Prostate gland (tissue), 2 donors: ENCODE measurements at regions not wholly inside any gene's neighbourhood (a gene's known extent, or its start where the extent isn't known, plus 50 kb on each side); places are given as distances from the start of the nearest gene placed in this dataset.

ENCODE experiments used
- POLR2A ChIP-seq: fragments of 450-650 bp; IDR thresholded peaks from one replicate; pipeline ENCODE4 v1.6.1; 2016; ENCODE audit warnings: antibody characterized with exemption, mild to moderate bottlenecking
- POLR2AphosphoS5 ChIP-seq: sonication (generic); formaldehyde crosslinking; IDR thresholded peaks from one replicate; pipeline ENCODE4 v1.6.1; 2017; ENCODE audit warnings: antibody characterized with exemption
- TF ChIP-seq, protein P1 (sequence below), 4 experiments: fragments of 200-600 bp in 2 of 4; fragments of 450-650 bp in 2 of 4; sonication (generic) in 2 of 4; IDR thresholded peaks; 1 replicate in 3 of 4; 2 replicates in 1 of 4; pipeline ENCODE4 v1.5.1; 2016 to 2019; ENCODE audit warnings: antibody characterized with exemption in 4 of 4, mild to moderate bottlenecking in 2 of 4, moderate library complexity in 2 of 4

DNA sequence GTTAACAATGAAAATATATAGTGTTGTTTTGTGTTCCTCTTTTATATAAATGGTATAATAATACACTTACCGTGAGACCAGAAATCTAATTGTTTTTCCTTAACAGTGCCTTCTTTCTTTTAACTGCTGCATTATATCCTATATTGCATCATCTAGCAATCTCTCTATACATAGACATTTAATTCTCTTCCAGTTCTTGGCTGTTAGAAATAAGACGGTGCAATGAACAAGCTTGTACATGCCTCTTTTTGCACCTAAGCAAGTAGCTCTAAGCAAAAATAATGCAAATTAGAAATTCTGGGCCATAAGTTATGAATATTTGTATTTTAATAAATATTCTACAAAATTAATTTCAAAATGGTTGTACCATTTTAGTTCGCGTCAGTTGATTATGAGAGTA, 55.9 kb upstream of the AHR start:
- TF ChIP-seq, protein P1, sequence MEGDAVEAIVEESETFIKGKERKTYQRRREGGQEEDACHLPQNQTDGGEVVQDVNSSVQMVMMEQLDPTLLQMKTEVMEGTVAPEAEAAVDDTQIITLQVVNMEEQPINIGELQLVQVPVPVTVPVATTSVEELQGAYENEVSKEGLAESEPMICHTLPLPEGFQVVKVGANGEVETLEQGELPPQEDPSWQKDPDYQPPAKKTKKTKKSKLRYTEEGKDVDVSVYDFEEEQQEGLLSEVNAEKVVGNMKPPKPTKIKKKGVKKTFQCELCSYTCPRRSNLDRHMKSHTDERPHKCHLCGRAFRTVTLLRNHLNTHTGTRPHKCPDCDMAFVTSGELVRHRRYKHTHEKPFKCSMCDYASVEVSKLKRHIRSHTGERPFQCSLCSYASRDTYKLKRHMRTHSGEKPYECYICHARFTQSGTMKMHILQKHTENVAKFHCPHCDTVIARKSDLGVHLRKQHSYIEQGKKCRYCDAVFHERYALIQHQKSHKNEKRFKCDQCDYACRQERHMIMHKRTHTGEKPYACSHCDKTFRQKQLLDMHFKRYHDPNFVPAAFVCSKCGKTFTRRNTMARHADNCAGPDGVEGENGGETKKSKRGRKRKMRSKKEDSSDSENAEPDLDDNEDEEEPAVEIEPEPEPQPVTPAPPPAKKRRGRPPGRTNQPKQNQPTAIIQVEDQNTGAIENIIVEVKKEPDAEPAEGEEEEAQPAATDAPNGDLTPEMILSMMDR (IDR thresholded peaks at IDR 0.05), result no peak
- TF ChIP-seq POLR2A, result no peak
- TF ChIP-seq POLR2AphosphoS5, result no peak
